Endothelial cell of umbilical vein (primary cell): ENCODE measurements at regions not wholly inside any gene's neighbourhood (a gene's known extent, or its start where the extent isn't known, plus 50 kb on each side); places are given as distances from the start of the nearest gene placed in this dataset.
A peak's percentile ranks its signal among the peaks of the same experiment; 100 is the strongest.

Experiments used
- BruUV-seq: library from RNA; stranded (reverse); fragments of 400-500 nt; replicated peaks from 2 replicates; lab custom pipeline; 2021; lab: Mats Ljungman, UMichigan
- CTCF ChIA-PET: fragments of 300-600, 350-600 bp; sonication (Branson Sonifier 250); formaldehyde crosslinking; loops from one replicate; lab custom pipeline; 2021; ENCODE audit warnings: antibody characterized with exemption, inconsistent platforms; lab: Charles Lee
- POLR2A ChIA-PET: fragments of 300-600, 350-600 bp; sonication (Branson Sonifier 250); formaldehyde crosslinking; loops from one replicate; lab custom pipeline; 2021; ENCODE audit warnings: antibody characterized with exemption, inconsistent platforms; lab: Charles Lee
- DNase-seq: peaks from one replicate; pipeline ENCODE4 v3.0.0-alpha.2; 2011; ENCODE audit warnings: low read depth, low spot score
- FAIRE-seq: peaks from 2 replicates; lab custom pipeline; 2011; peaks lifted over from hg19 to GRCh38; lab: Jason Lieb, UNC
- H2AFZ ChIP-seq: 2 replicates; pipeline ENCODE4 v1.6.0; 2012; ENCODE audit warnings: low read depth, low read length, control low read depth, inconsistent platforms
- H3K27ac ChIP-seq: 2 replicates; pipeline ENCODE4 v1.5.1; 2011; ENCODE audit warnings: low read depth, mild to moderate bottlenecking, control low read depth, low read length, moderate library complexity; ENCODE audit not compliant: insufficient read depth
- H3K27me3 ChIP-seq, 2 experiments: 2 replicates each; pipeline versions ENCODE4 v1.6.0 to v1.6.1; 2011; ENCODE audit warnings: low read length in 2 of 2, mixed read lengths in 1 of 2; ENCODE audit not compliant: control insufficient read depth in 2 of 2, insufficient read depth in 2 of 2
- H3K36me3 ChIP-seq, 2 experiments: 2 replicates in 1 of 2; 3 replicates in 1 of 2; pipeline ENCODE4 v1.5.1; 2011; ENCODE audit warnings: low read length in 2 of 2, mild to moderate bottlenecking in 1 of 2, moderate library complexity in 1 of 2; ENCODE audit not compliant: control insufficient read depth in 2 of 2, insufficient read depth in 2 of 2; ENCODE audit errors: extremely low read depth in 1 of 2
- H3K4me1 ChIP-seq: 3 replicates; pipeline ENCODE4 v1.5.1; 2011; ENCODE audit warnings: mild to moderate bottlenecking, low read length; ENCODE audit not compliant: control insufficient read depth, insufficient read depth; ENCODE audit errors: extremely low read depth
- H3K4me2 ChIP-seq: 2 replicates; pipeline ENCODE4 v1.6.1; 2011; ENCODE audit warnings: low read length, control low read depth, mixed read lengths; ENCODE audit not compliant: insufficient read depth
- H3K4me3 ChIP-seq, 3 experiments: fragments of 200-600 bp in 1 of 3; sonication (generic), shearing (Covaris generic) in 1 of 3; replicated peaks in 1 of 3; 2 replicates each; pipeline ENCODE4 v1.5.1; 2011 to 2016; ENCODE audit warnings: control low read depth in 3 of 3, low read length in 3 of 3, mild to moderate bottlenecking in 2 of 3, inconsistent platforms in 1 of 3, low read depth in 1 of 3, moderate library complexity in 1 of 3; ENCODE audit not compliant: insufficient read depth in 1 of 3
- H3K79me2 ChIP-seq: 2 replicates; pipeline ENCODE4 v1.6.0; 2012; ENCODE audit warnings: low read length, inconsistent platforms; ENCODE audit not compliant: control insufficient read depth, insufficient read depth
- H3K9ac ChIP-seq: replicated peaks from 2 replicates; pipeline ENCODE3; 2011; ENCODE audit warnings: low read length, control low read depth; ENCODE audit not compliant: insufficient read depth; ENCODE audit errors: extremely low read depth
- H3K9me1 ChIP-seq: replicated peaks from 3 replicates; pipeline ENCODE4 v1.6.0; 2011; ENCODE audit warnings: mild to moderate bottlenecking, low read length; ENCODE audit not compliant: control insufficient read depth, insufficient read depth; ENCODE audit errors: extremely low read depth
- H3K9me3 ChIP-seq: replicated peaks from 2 replicates; pipeline ENCODE4 v1.5.1; 2012; ENCODE audit warnings: low read length, inconsistent platforms; ENCODE audit not compliant: control insufficient read depth, insufficient read depth
- H4K20me1 ChIP-seq: replicated peaks from 2 replicates; pipeline ENCODE3; 2011; ENCODE audit warnings: mild to moderate bottlenecking, low read length; ENCODE audit not compliant: control insufficient read depth, insufficient read depth; ENCODE audit errors: extremely low read depth
- CTCF ChIP-seq, 2 donors: IDR thresholded peaks; 1 replicate in 1 of 2; 2 replicates in 1 of 2; pipeline ENCODE4 v1.5.1; 2011; ENCODE audit warnings: low read length in 2 of 2, mild to moderate bottlenecking in 2 of 2, moderate library complexity in 2 of 2, control low read depth in 1 of 2, inconsistent platforms in 1 of 2, low read depth in 1 of 2; ENCODE audit not compliant: insufficient read depth in 1 of 2; ENCODE audit errors: extremely low read depth in 1 of 2
- EZH2 ChIP-seq: IDR thresholded peaks from 2 replicates; pipeline ENCODE4 v1.6.1; 2012; ENCODE audit warnings: borderline replicate concordance, low read depth, mild to moderate bottlenecking, moderate library complexity, low read length, inconsistent platforms; ENCODE audit not compliant: severe bottlenecking
- FOS ChIP-seq: IDR thresholded peaks from 2 replicates; pipeline ENCODE4 v1.6.1; 2011; ENCODE audit warnings: mild to moderate bottlenecking, low read length, moderate library complexity, borderline replicate concordance; ENCODE audit not compliant: insufficient read depth
- GATA2 ChIP-seq: IDR thresholded peaks from 2 replicates; pipeline ENCODE4 v1.7.0; 2011; ENCODE audit warnings: low read depth, mild to moderate bottlenecking, moderate library complexity, mixed read lengths, low read length; ENCODE audit not compliant: insufficient read length, insufficient read depth
- JUN ChIP-seq: IDR thresholded peaks from 2 replicates; pipeline ENCODE4 v1.6.1; 2011; ENCODE audit warnings: borderline replicate concordance, low read depth; ENCODE audit not compliant: insufficient read length, insufficient read depth
- MYC ChIP-seq: IDR thresholded peaks from one replicate; pipeline ENCODE4 v1.6.1; 2011; ENCODE audit warnings: mild to moderate bottlenecking, low read depth, low read length
- POLR2A ChIP-seq: IDR thresholded peaks from 2 replicates; pipeline ENCODE4 v1.6.1; 2012; ENCODE audit warnings: low read depth, mild to moderate bottlenecking, control low read depth, low read length
- POLR2AphosphoS5 ChIP-seq: IDR thresholded peaks from 2 replicates; pipeline ENCODE4 v1.6.1; 2012; ENCODE audit warnings: low read depth, mild to moderate bottlenecking, control low read depth, low read length, moderate library complexity; ENCODE audit not compliant: insufficient read depth
- dilution Hi-C: fragments of 300-500 bp; cut with MboI; formaldehyde crosslinking; loops from one replicate; pipeline ENCODE4 v1.15.0; 2019; ENCODE audit warnings: low sequenced_read_pairs; ENCODE audit not compliant: extremely low pct_ligation_motif_present
- intact Hi-C: fragments of 100-400 bp; cut with micrococcal nuclease; formaldehyde crosslinking; loops from one replicate; pipeline ENCODE4 v1.10.0; 2022
- TF ChIP-seq, protein P1 (sequence below): IDR thresholded peaks from 2 replicates; pipeline ENCODE4 v1.6.1; 2011; ENCODE audit not compliant: insufficient read depth, insufficient read length

GRCh38 chr7:52775876-52776275 lies 259.6 kb upstream of the POM121L12 start:
- Histone ChIP-seq H3K27ac (peak overlapping the region; percentile 52), H3K4me2 (peak overlapping the region; percentile 17), H3K9me3 (no peaks in the 10 kb centered on the region), H3K9ac (no peak overlapping the region), H3K27me3 (no peaks in the 10 kb centered on the region), H3K36me3 (no peaks in the 10 kb centered on the region), H3K79me2 (no peaks in the 10 kb centered on the region), H3K4me3 (no peak overlapping the region), H3K4me1 (peaks cover 18% of the 10 kb centered on the region), H4K20me1 (no peaks in the 10 kb centered on the region), H2AFZ (peak overlapping the region; percentile 38), H3K9me1 (no peaks in the 10 kb centered on the region)
- FAIRE-seq (no peak), DNase-seq (peak; percentile 8)
- POLR2A ChIA-PET: no interaction called here
- dilution Hi-C loops (no loop called here), intact Hi-C loops (no loop called here)
- TSS peak; percentile 77 for BruUV-seq
- CTCF ChIA-PET: no interaction called here
- TF ChIP-seq, protein P1, sequence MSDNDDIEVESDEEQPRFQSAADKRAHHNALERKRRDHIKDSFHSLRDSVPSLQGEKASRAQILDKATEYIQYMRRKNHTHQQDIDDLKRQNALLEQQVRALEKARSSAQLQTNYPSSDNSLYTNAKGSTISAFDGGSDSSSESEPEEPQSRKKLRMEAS: no peak
- TF ChIP-seq GATA2 (no peak), POLR2A (no peak), POLR2AphosphoS5 (no peak), FOS (no peak), EZH2 (no peak), JUN (no peak)

DNA sequence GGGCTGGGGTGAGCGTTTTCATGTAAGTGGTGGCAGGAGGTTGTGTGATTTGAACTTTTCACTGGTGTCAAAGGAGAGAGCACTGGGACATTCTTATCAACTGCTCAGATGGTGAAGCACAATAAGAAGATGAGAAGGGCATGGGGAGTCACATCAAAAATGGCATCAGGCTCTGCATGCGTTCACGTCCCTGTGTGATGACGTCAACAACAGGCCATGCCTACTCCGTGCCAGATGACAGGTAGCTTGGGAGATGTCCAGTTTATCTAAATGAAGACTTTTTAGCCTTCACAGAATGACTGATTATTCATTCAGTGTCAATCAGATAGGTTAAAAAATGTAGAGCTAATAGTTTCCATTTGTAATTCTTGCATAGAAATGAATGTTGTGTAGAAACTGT lies 264.3 kb upstream of the POM121L12 start:
- no peak overlapping the region for H3K4me3 ChIP-seq
- no peak overlapping the region for H3K4me2 ChIP-seq
- H4K20me1 ChIP-seq: no peaks in the 10 kb centered on the region
- H3K9me1 ChIP-seq: no peaks in the 10 kb centered on the region
- H3K27me3 ChIP-seq: no peaks in the 10 kb centered on the region
- no peak overlapping the region for H2AFZ ChIP-seq
- DNase-seq (no peak), FAIRE-seq (no peak)
- no peak for TF ChIP-seq CTCF (IDR thresholded peaks at IDR 0.05; ENCODE audit: extremely low read depth in 1 of 2, insufficient read depth in 1 of 2, low read depth in 1 of 2, low read length in 2 of 2)
- no peak for TF ChIP-seq POLR2AphosphoS5
- no peak for TF ChIP-seq POLR2A
- TF ChIP-seq MYC: no peak
- intact Hi-C loops: no loop called here
- no peak overlapping the region for H3K9ac ChIP-seq
- H3K4me1 ChIP-seq: peaks cover 17% of the 10 kb centered on the region
- no peak overlapping the region for H3K27ac ChIP-seq
- ChIA-PET POLR2A (no interaction called here), CTCF (interaction anchor here (0.8 kb wide), 1 partner anchor 225 kb away, joined by 3 read pairs; no protein-coding TSS in a partner anchor)
- no peaks in the 10 kb centered on the region for H3K36me3 ChIP-seq
- dilution Hi-C loops: no loop called here
- BruUV-seq: no TSS peak
- no peaks in the 10 kb centered on the region for H3K79me2 ChIP-seq
- no peaks in the 10 kb centered on the region for H3K9me3 ChIP-seq
